DMS53 (cell line): ENCODE measurements at regions not wholly inside any gene's neighbourhood (a gene's known extent, or its start where the extent isn't known, plus 50 kb on each side); places are given as distances from the start of the nearest gene placed in this dataset.
"Not testable (repeated sequence)": the region's sequence is repeated elsewhere in the genome, so short reads cannot be mapped to it uniquely, and the experiment has no call there.

Experiments used
- DNase-seq: peaks from one replicate; lab custom pipeline; 2025; lab: John Stamatoyannopoulos, UW

GRCh38 chr2:47295131-47295980, 73.8 kb upstream of the EPCAM start:
- no peak for DNase-seq

GRCh38 chr2:47293976-47294375, 75.1 kb upstream of the EPCAM start:
- no peak for DNase-seq

- DNase-seq = no peak
Observed at GRCh38 chr2:47288864-47289263, 80.2 kb upstream of the EPCAM start.

GRCh38 chr2:47283659-47284058, 85.5 kb upstream of the EPCAM start:
- DNase-seq = no peak

GRCh38 chr2:47282621-47283272, 86.4 kb upstream of the EPCAM start:
- no peak for DNase-seq

GRCh38 chr2:47279525-47279924, 89.6 kb upstream of the EPCAM start:
- DNase-seq = not testable (repeated sequence)

- DNase-seq = no peak
Observed at GRCh38 chr2:47277987-47278386, 91.1 kb upstream of the EPCAM start.

GRCh38 chr2:47277187-47277586, 91.9 kb upstream of the EPCAM start:
- DNase-seq = no peak

GRCh38 chr2:47276061-47276460, 93.0 kb upstream of the EPCAM start:
- DNase-seq = no peak

GRCh38 chr2:47274054-47274782, 94.9 kb upstream of the EPCAM start:
- no peak for DNase-seq

- DNase-seq = no peak
Observed at GRCh38 chr2:47272905-47273758, 96.0 kb upstream of the EPCAM start.

GRCh38 chr2:47272031-47272864, 95.9 kb upstream of the CALM2 start:
- peak; percentile 86 for DNase-seq

- peak; percentile 28 for DNase-seq
Observed at GRCh38 chr2:47271054-47272000, 95.0 kb upstream of the CALM2 start.

- no peak for DNase-seq
Observed at GRCh38 chr2:47270421-47270820, 94.1 kb upstream of the CALM2 start.

- peak; percentile 87 for DNase-seq
Observed at GRCh38 chr2:47269316-47270232, 93.3 kb upstream of the CALM2 start.

- no peak for DNase-seq
Observed at GRCh38 chr2:47267711-47268086, 91.4 kb upstream of the CALM2 start.

- DNase-seq = peak; percentile 15
Observed at GRCh38 chr2:47266939-47267710, 90.8 kb upstream of the CALM2 start.

GRCh38 chr2:47265751-47266231, 89.5 kb upstream of the CALM2 start:
- DNase-seq = peak; percentile 92
